ENCODE measurements at regions not wholly inside any gene's neighbourhood (a gene's known extent, or its start where the extent isn't known, plus 50 kb on each side); places are given as distances from the start of the nearest gene placed in this dataset.

GRCh38 chr15:46946953-46947352 lies 770.4 kb upstream of the SEMA6D start:
- intact Hi-C loops (cut with micrococcal nuclease), result no loop called here
- TF ChIP-seq CTCF (IDR thresholded peaks at IDR 0.05), result no peak
- POLR2A ChIA-PET, result no interaction called here

GRCh38 chr15:46955576-46955975 lies 761.7 kb upstream of the SEMA6D start:
- ATAC-seq (ENCODE audit: low read depth) (no peak), DNase-seq (no peak)
- Histone ChIP-seq H3K4me2 (replicated peaks; ENCODE audit: low read depth, low read length, poor library complexity, severe bottlenecking) (no peak overlapping the region), H3K9me3 (ENCODE audit: control extremely low read depth in 1 of 3, control insufficient read depth in 2 of 3, insufficient read depth in 1 of 3, low read length in 2 of 3) (no peaks in the 10 kb centered on the region), H3K4me3 (ENCODE audit: control extremely low read depth in 1 of 5, extremely low read depth in 1 of 5, insufficient read depth in 1 of 5, low read depth in 2 of 5, low read length in 4 of 5) (no peak overlapping the region), H3K27me3 (replicated peaks in 1 of 4; ENCODE audit: control extremely low read depth in 1 of 4, control insufficient read depth in 3 of 4, insufficient read depth in 4 of 4, low read length in 3 of 4) (no peaks in the 10 kb centered on the region), H3K79me2 (ENCODE audit: control insufficient read depth, insufficient read depth, low read length) (no peaks in the 10 kb centered on the region), H3K36me3 (replicated peaks in 1 of 2; ENCODE audit: control extremely low read depth in 1 of 2, control insufficient read depth in 1 of 2, extremely low read depth in 1 of 2, insufficient read depth in 2 of 2, low read length in 1 of 2) (no peaks in the 10 kb centered on the region), H3K27ac (ENCODE audit: low read length in 2 of 2) (no peak overlapping the region), H4K20me1 (ENCODE audit: control insufficient read depth, insufficient read depth, low read length, poor library complexity, severe bottlenecking) (no peaks in the 10 kb centered on the region), H2AFZ (ENCODE audit: insufficient read depth, low read depth, low read length, poor library complexity, severe bottlenecking) (no peak overlapping the region), H3K4me1 (ENCODE audit: control insufficient read depth in 2 of 2, insufficient read depth in 2 of 2, low read length in 2 of 2) (no peaks in the 10 kb centered on the region), H3K9ac (ENCODE audit: low read length) (no peak overlapping the region)
- H3K27ac Mint-ChIP-seq, result no peak overlapping the region
- TF ChIP-seq EZH2 (IDR thresholded peaks at IDR 0.05; ENCODE audit: borderline replicate concordance, insufficient read depth, low read depth, low read length, poor library complexity, severe bottlenecking), result no peak
- TF ChIP-seq CTCF (IDR thresholded peaks at IDR 0.05), result no peak
- no peak overlapping the region for H3K4me3 Mint-ChIP-seq
- H3K27me3 Mint-ChIP-seq, result no peaks in the 10 kb centered on the region
- 67% methylated on average over 2 of the region's 3 CpGs for WGBS (ENCODE audit: insufficient coverage)
- POLR2A ChIA-PET, result no interaction called here
- peaks cover 4% of the 10 kb centered on the region for H3K9me3 Mint-ChIP-seq (ENCODE audit: insufficient read depth)
- intact Hi-C loops (cut with micrococcal nuclease), result no loop called here
- CTCF ChIA-PET, result no interaction called here
- H3K4me1 Mint-ChIP-seq, result no peaks in the 10 kb centered on the region

More at GRCh38 chr15:46946953-46947352, 770.4 kb upstream of the SEMA6D start:
- H3K4me1 Mint-ChIP-seq, result no peaks in the 10 kb centered on the region
- Histone ChIP-seq H4K20me1 (ENCODE audit: control insufficient read depth, insufficient read depth, low read length, poor library complexity, severe bottlenecking) (no peaks in the 10 kb centered on the region), H3K9me3 (ENCODE audit: control extremely low read depth in 1 of 3, control insufficient read depth in 2 of 3, insufficient read depth in 1 of 3, low read length in 2 of 3) (peaks cover 0 to 1% (median 0%) of the 10 kb centered on the region in 3 donors), H3K79me2 (ENCODE audit: control insufficient read depth, insufficient read depth, low read length) (no peaks in the 10 kb centered on the region), H3K27me3 (replicated peaks in 1 of 4; ENCODE audit: control extremely low read depth in 1 of 4, control insufficient read depth in 3 of 4, insufficient read depth in 4 of 4, low read length in 3 of 4) (no peaks in the 10 kb centered on the region), H3K36me3 (replicated peaks in 1 of 2; ENCODE audit: control extremely low read depth in 1 of 2, control insufficient read depth in 1 of 2, extremely low read depth in 1 of 2, insufficient read depth in 2 of 2, low read length in 1 of 2) (no peaks in the 10 kb centered on the region), H3K9ac (ENCODE audit: low read length) (no peak overlapping the region), H3K27ac (ENCODE audit: low read length in 2 of 2) (no peak overlapping the region), H3K4me3 (ENCODE audit: control extremely low read depth in 1 of 5, extremely low read depth in 1 of 5, insufficient read depth in 1 of 5, low read depth in 2 of 5, low read length in 4 of 5) (no peak overlapping the region), H3K4me1 (ENCODE audit: control insufficient read depth in 2 of 2, insufficient read depth in 2 of 2, low read length in 2 of 2) (no peaks in the 10 kb centered on the region), H3K4me2 (replicated peaks; ENCODE audit: low read depth, low read length, poor library complexity, severe bottlenecking) (no peak overlapping the region), H2AFZ (ENCODE audit: insufficient read depth, low read depth, low read length, poor library complexity, severe bottlenecking) (no peak overlapping the region)
- no peak for DNase-seq
- peaks cover 7% of the 10 kb centered on the region for H3K9me3 Mint-ChIP-seq (ENCODE audit: insufficient read depth)
- no peaks in the 10 kb centered on the region for H3K27me3 Mint-ChIP-seq
- H3K4me3 Mint-ChIP-seq, result no peak overlapping the region
- CTCF ChIA-PET, result no interaction called here
- ATAC-seq (ENCODE audit: low read depth), result no peak
- no peak overlapping the region for H3K27ac Mint-ChIP-seq
- WGBS (ENCODE audit: insufficient coverage), result 100% methylated on average over 1 of the region's 3 CpGs

Measured in B cell (primary cell).